GM12864 (cell line): ENCODE measurements at regions not wholly inside any gene's neighbourhood (a gene's known extent, or its start where the extent isn't known, plus 50 kb on each side); places are given as distances from the start of the nearest gene placed in this dataset.

ENCODE experiments used
- DNase-seq: peaks from one replicate; pipeline ENCODE4 v3.0.0-alpha.2; 2011; ENCODE audit warnings: low read depth
- H3K4me3 ChIP-seq: 2 replicates; pipeline ENCODE4 v1.5.1; 2011; ENCODE audit warnings: mild to moderate bottlenecking, low read depth, low read length, control low read depth
- TF ChIP-seq, protein P1 (sequence below): IDR thresholded peaks from 2 replicates; pipeline ENCODE4 v1.5.1; 2011; ENCODE audit warnings: low read depth, mild to moderate bottlenecking, moderate library complexity, low read length, control low read depth, inconsistent platforms; ENCODE audit errors: missing control alignments

DNA sequence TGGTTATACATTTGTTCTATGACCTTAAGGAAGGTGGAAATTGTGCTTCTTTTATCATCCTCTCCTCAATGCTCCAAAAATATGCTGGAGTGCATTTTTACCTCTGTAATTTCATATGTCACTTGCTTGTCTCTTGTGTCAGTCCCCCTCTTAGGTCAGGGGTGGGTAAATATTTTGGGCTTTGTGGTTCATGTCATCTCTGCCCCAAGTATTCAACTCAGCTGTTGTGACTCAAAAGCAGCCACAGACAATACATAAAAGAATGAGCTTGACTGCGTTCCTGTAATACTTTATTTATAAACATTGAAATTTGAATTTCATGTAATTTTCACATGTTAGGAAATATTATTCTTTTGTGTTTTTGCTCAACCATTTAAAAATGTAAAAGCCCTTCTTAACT is 60.4 kb upstream of the SLC24A5 start:
- TF ChIP-seq, protein P1, sequence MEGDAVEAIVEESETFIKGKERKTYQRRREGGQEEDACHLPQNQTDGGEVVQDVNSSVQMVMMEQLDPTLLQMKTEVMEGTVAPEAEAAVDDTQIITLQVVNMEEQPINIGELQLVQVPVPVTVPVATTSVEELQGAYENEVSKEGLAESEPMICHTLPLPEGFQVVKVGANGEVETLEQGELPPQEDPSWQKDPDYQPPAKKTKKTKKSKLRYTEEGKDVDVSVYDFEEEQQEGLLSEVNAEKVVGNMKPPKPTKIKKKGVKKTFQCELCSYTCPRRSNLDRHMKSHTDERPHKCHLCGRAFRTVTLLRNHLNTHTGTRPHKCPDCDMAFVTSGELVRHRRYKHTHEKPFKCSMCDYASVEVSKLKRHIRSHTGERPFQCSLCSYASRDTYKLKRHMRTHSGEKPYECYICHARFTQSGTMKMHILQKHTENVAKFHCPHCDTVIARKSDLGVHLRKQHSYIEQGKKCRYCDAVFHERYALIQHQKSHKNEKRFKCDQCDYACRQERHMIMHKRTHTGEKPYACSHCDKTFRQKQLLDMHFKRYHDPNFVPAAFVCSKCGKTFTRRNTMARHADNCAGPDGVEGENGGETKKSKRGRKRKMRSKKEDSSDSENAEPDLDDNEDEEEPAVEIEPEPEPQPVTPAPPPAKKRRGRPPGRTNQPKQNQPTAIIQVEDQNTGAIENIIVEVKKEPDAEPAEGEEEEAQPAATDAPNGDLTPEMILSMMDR, result no peak
- DNase-seq, result no peak
- no peak overlapping the region for H3K4me3 ChIP-seq

DNA sequence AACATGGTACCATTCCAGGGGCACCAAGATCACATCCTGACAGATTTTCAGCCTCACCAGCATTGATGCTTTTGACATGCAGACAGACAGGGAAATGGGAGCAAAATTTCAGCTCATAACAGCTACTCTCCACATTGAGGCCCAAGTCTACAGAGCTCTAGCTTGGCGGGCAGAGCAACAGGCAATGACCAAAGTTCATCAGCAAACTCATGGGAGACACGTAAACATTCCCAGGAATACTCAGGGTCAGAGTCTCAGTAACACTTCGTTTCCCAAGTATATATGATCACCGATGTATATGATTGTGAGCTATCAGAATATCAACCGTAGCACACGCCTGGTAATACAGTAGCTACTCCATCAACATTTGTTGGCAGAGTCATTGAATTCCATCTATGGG is 59.2 kb upstream of the SLC24A5 start:
- TF ChIP-seq, protein P1, result no peak
- DNase-seq, result no peak
- H3K4me3 ChIP-seq, result no peak overlapping the region

DNA sequence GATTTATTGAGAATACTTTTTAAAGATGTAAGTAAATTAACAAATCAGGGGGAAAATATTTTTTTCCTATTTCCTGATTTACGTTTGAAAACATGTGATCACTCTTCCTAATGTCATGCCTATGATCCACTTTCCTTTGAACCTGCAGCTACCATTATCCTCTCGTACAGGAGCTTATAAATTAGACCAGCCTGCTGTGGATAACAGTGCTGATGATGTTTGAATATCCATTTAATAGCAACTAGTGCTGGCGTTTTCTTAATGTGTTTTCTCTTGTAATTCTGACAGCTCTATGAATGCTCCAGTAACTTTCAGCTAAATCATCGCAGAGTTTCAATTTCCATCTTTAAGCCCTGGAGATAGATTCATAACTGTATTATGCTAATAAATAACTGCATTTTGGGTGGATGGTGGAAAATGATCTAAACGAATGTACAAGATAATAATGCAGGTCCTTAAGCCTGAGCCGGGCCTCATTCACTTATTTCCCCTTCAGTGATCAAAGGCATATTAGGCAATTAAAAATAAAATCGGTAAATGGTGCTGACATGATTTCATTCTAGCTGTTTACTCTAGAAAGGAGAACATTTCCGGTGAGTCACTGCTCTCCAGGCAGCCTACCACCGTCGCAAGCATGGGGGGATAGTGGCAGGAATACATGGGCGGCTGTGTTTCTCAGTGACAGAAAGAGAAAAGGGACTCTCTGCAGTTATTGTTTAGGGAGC is 58.5 kb upstream of the SLC24A5 start:
- TF ChIP-seq, protein P1, result no peak
- DNase-seq, result no peak
- H3K4me3 ChIP-seq, result no peak overlapping the region

DNA sequence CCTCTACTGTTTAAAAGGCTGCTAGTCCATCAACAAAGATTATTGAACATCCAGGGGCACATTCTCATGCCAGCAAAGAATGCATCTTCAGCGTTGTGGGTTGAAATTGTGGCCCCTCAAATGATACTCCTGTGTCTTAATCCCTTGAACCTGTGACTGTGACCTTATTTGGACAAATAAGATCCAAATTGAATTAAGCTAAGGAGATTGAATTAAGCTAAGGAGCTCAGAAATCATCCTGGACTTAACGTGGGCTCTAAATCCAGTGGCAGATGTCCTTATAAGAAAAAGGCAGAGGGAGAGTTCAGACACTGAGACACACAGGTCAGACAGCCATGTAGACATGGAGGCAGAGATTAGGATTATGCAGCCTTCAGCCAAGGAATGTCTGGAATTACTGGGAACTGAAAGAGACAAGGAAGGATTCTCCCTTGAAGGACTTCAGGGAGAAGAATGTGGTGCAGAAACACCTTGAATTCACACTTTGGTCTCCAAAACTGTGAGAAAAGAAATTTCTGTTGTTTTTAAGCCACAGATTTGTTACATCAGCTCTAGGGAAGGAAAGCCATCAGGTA is 57.3 kb upstream of the SLC24A5 start:
- H3K4me3 ChIP-seq, result no peak overlapping the region
- TF ChIP-seq, protein P1, result no peak
- DNase-seq, result no peak

DNA sequence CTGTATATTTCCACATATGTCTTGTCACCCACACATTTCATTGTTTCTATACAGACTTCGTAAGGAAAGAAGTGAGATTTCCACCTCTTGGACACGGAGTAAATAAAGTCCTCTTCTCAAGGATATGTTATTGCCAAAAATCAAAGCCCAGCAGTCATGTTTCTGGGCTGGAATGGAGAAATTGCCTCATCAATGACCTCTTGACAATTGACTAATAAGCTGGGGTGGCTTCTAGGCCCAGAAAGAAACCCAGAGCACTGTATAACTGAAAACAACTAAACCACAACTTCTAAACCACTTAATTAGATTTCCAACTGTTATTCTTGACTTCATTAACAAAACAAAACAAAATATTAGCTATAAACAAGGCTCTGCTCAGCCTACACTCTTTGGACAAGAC is 56.4 kb upstream of the SLC24A5 start:
- no peak for DNase-seq
- H3K4me3 ChIP-seq, result no peak overlapping the region
- TF ChIP-seq, protein P1, result no peak

DNA sequence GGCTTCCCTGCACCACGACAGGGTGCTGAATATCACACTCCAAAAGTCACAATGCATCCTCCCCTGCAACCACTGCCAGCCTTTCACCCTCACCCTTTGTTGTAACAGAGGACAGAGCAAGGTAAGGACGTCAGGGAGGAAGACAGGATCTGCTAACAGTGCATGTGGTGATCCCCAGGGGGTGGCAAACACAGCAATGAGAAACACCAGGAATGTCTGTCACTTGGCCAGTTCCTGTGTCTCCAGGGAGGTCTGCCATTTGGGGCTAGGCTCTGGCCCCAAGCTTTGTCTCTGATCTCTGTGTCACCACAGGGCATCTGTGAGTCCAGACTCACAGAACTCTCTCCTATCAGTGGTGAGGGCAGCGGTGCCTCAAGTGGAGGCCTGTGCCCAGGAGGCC is 54.3 kb upstream of the SLC24A5 start:
- H3K4me3 ChIP-seq, result no peak overlapping the region
- TF ChIP-seq, protein P1, result no peak
- DNase-seq, result no peak
